ENCODE measurements at regions not wholly inside any gene's neighbourhood (a gene's known extent, or its start where the extent isn't known, plus 50 kb on each side); places are given as distances from the start of the nearest gene placed in this dataset.

GRCh38 chr12:89237763-89238162 lies 114.5 kb downstream of the DUSP6 start:
- H3K27me3 ChIP-seq (ENCODE audit: insufficient read depth, low read length), result no peaks in the 10 kb centered on the region
- intact Hi-C loops (cut with micrococcal nuclease), result no loop called here
- Mint-ChIP-seq H3K27ac (no peak overlapping the region), H3K27me3 (no peaks in the 10 kb centered on the region), H3K9me3 (peaks cover 0 to 6% (median 0%) of the 10 kb centered on the region in 8 donors), H3K36me3 (no peaks in the 10 kb centered on the region), H3K4me3 (peak overlapping the region in 2 of 8 donors; percentile 14 to 63), H3K4me1 (peaks cover 46 to 63% (median 60%) of the 10 kb centered on the region in 4 donors)
- CTCF ChIA-PET (ENCODE audit: partially characterized antibody), result interaction anchor here (0.7 to 1.1 kb wide), 2 partner anchors 9 kb away, joined by 3 read pairs; no protein-coding TSS in a partner anchor
- H3K36me3 ChIP-seq (ENCODE audit: insufficient read depth, low read length), result no peaks in the 10 kb centered on the region
- no peaks in the 10 kb centered on the region for H3K9me3 ChIP-seq (ENCODE audit: control insufficient read depth in 1 of 2, low read length in 2 of 2)
- DNase-seq, result no peak
- H3K4me3 ChIP-seq (ENCODE audit: low read length in 2 of 2), result no peak overlapping the region
- POLR2A ChIA-PET (ENCODE audit: partially characterized antibody), result interaction anchor here (0.7 kb wide), 1 partner anchor 10 kb away, joined by 3 read pairs; no protein-coding TSS in a partner anchor
- H3K4me1 ChIP-seq (ENCODE audit: insufficient read depth, low read length), result peaks cover 52% of the 10 kb centered on the region
- H3K27ac ChIP-seq (ENCODE audit: low read depth, low read length), result no peak overlapping the region

- peaks cover 0 to 6% (median 0%) of the 10 kb centered on the region in 8 donors for H3K9me3 Mint-ChIP-seq
- H3K27ac Mint-ChIP-seq, result no peak overlapping the region
Observed at GRCh38 chr12:89236748-89237383, 115.4 kb downstream of the DUSP6 start.

GRCh38 chr12:89236237-89236636 lies 116.1 kb downstream of the DUSP6 start:
- peaks cover 0 to 6% (median 0%) of the 10 kb centered on the region in 8 donors for H3K9me3 Mint-ChIP-seq
- H3K36me3 Mint-ChIP-seq, result no peaks in the 10 kb centered on the region

More at GRCh38 chr12:89236748-89237383, 115.4 kb downstream of the DUSP6 start:
- no peak overlapping the region for H3K4me3 ChIP-seq (ENCODE audit: low read length in 2 of 2)
- Mint-ChIP-seq H3K36me3 (no peaks in the 10 kb centered on the region), H3K4me3 (peak overlapping the region in 4 of 8 donors; percentile 28 to 88 (median 40)), H3K27me3 (no peaks in the 10 kb centered on the region), H3K4me1 (peaks cover 49 to 70% (median 66%) of the 10 kb centered on the region in 4 donors)
- no peak for DNase-seq
- CTCF ChIA-PET (ENCODE audit: partially characterized antibody), result interaction anchor here (1.6 kb wide), 1 partner anchor 8 kb away, joined by 6 read pairs; no protein-coding TSS in a partner anchor
- no peaks in the 10 kb centered on the region for H3K9me3 ChIP-seq (ENCODE audit: control insufficient read depth in 1 of 2, low read length in 2 of 2)
- peaks cover 61% of the 10 kb centered on the region for H3K4me1 ChIP-seq (ENCODE audit: insufficient read depth, low read length)
- H3K27me3 ChIP-seq (ENCODE audit: insufficient read depth, low read length), result no peaks in the 10 kb centered on the region
- intact Hi-C loops (cut with micrococcal nuclease), result no loop called here
- H3K36me3 ChIP-seq (ENCODE audit: insufficient read depth, low read length), result no peaks in the 10 kb centered on the region
- POLR2A ChIA-PET (ENCODE audit: partially characterized antibody), result interaction anchor here (1.0 to 2.0 kb wide), 2 partner anchors 7 to 115 kb away, joined by 5 to 12 read pairs; partner anchors contain the start of gene DUSP6
- no peak overlapping the region for H3K27ac ChIP-seq (ENCODE audit: low read depth, low read length)

GRCh38 chr12:89235189-89235993 lies 116.9 kb downstream of the DUSP6 start:
- Histone ChIP-seq H3K4me1 (ENCODE audit: insufficient read depth, low read length) (peaks cover 73% of the 10 kb centered on the region), H3K27me3 (ENCODE audit: insufficient read depth, low read length) (no peaks in the 10 kb centered on the region), H3K36me3 (ENCODE audit: insufficient read depth, low read length) (no peaks in the 10 kb centered on the region), H3K27ac (ENCODE audit: low read depth, low read length) (no peak overlapping the region), H3K4me3 (ENCODE audit: low read length in 2 of 2) (peak overlapping the region in 1 of 2 donors; percentile 7), H3K9me3 (ENCODE audit: control insufficient read depth in 1 of 2, low read length in 2 of 2) (no peaks in the 10 kb centered on the region)
- Mint-ChIP-seq H3K9me3 (peaks cover 0 to 5% (median 0%) of the 10 kb centered on the region in 8 donors), H3K4me3 (peak overlapping the region; percentile 65 to 92 (median 84)), H3K27me3 (no peaks in the 10 kb centered on the region), H3K4me1 (peaks cover 54 to 82% (median 76%) of the 10 kb centered on the region in 4 donors), H3K27ac (peak overlapping the region; percentile 10 to 90 (median 72)), H3K36me3 (no peaks in the 10 kb centered on the region)
- intact Hi-C loops (cut with micrococcal nuclease), result no loop called here
- CTCF ChIA-PET (ENCODE audit: partially characterized antibody), result interaction anchor here (0.6 to 1.6 kb wide), 2 partner anchors 9 to 321 kb away, joined by 4 to 6 read pairs; no protein-coding TSS in a partner anchor
- peak in 4 of 5 donors; percentile 6 to 27 (median 20) for DNase-seq
- POLR2A ChIA-PET (ENCODE audit: partially characterized antibody), result interaction anchor here (0.8 to 2.0 kb wide), 3 partner anchors 9 to 117 kb away, joined by 4 to 12 read pairs (median 5); partner anchors contain the start of gene DUSP6

More at GRCh38 chr12:89236237-89236636, 116.1 kb downstream of the DUSP6 start:
- intact Hi-C loops (cut with micrococcal nuclease), result no loop called here
- H3K27me3 ChIP-seq (ENCODE audit: insufficient read depth, low read length), result no peaks in the 10 kb centered on the region
- Mint-ChIP-seq H3K4me1 (peaks cover 54 to 76% (median 73%) of the 10 kb centered on the region in 4 donors), H3K27me3 (no peaks in the 10 kb centered on the region), H3K27ac (no peak overlapping the region), H3K4me3 (peak overlapping the region in 3 of 8 donors; percentile 86 to 92 (median 88))
- H3K4me1 ChIP-seq (ENCODE audit: insufficient read depth, low read length), result peaks cover 67% of the 10 kb centered on the region
- ChIA-PET POLR2A (ENCODE audit: partially characterized antibody) (interaction anchor here (0.8 to 2.0 kb wide), 3 partner anchors 8 to 116 kb away, joined by 4 to 12 read pairs (median 5); partner anchors contain the start of gene DUSP6), CTCF (ENCODE audit: partially characterized antibody) (interaction anchor here (1.6 kb wide), 1 partner anchor 8 kb away, joined by 6 read pairs; no protein-coding TSS in a partner anchor)
- no peak for DNase-seq
- H3K4me3 ChIP-seq (ENCODE audit: low read length in 2 of 2), result peak overlapping the region in 1 of 2 donors; percentile 7
- H3K27ac ChIP-seq (ENCODE audit: low read depth, low read length), result no peak overlapping the region
- H3K36me3 ChIP-seq (ENCODE audit: insufficient read depth, low read length), result no peaks in the 10 kb centered on the region
- H3K9me3 ChIP-seq (ENCODE audit: control insufficient read depth in 1 of 2, low read length in 2 of 2), result no peaks in the 10 kb centered on the region

GRCh38 chr12:89234324-89235114 lies 117.8 kb downstream of the DUSP6 start:
- intact Hi-C loops (cut with micrococcal nuclease), result no loop called here
- Mint-ChIP-seq H3K9me3 (peaks cover 0 to 5% (median 0%) of the 10 kb centered on the region in 8 donors), H3K4me3 (peak overlapping the region in 5 of 8 donors; percentile 74 to 92 (median 86)), H3K27me3 (no peaks in the 10 kb centered on the region), H3K4me1 (peaks cover 50 to 80% (median 72%) of the 10 kb centered on the region in 4 donors), H3K27ac (peak overlapping the region in 1 of 7 donors; percentile 10), H3K36me3 (no peaks in the 10 kb centered on the region)
- no peak for DNase-seq
- Histone ChIP-seq H3K4me3 (ENCODE audit: low read length in 2 of 2) (no peak overlapping the region), H3K36me3 (ENCODE audit: insufficient read depth, low read length) (no peaks in the 10 kb centered on the region), H3K9me3 (ENCODE audit: control insufficient read depth in 1 of 2, low read length in 2 of 2) (no peaks in the 10 kb centered on the region), H3K27ac (ENCODE audit: low read depth, low read length) (no peak overlapping the region), H3K27me3 (ENCODE audit: insufficient read depth, low read length) (no peaks in the 10 kb centered on the region), H3K4me1 (ENCODE audit: insufficient read depth, low read length) (peaks cover 73% of the 10 kb centered on the region)
- POLR2A ChIA-PET (ENCODE audit: partially characterized antibody), result interaction anchor here (2.0 kb wide), 1 partner anchor 10 kb away, joined by 12 read pairs; no protein-coding TSS in a partner anchor
- CTCF ChIA-PET (ENCODE audit: partially characterized antibody), result interaction anchor here (0.9 kb wide), 1 partner anchor 11 kb away, joined by 3 read pairs; no protein-coding TSS in a partner anchor

- intact Hi-C loops (cut with micrococcal nuclease), result no loop called here
- Mint-ChIP-seq H3K4me1 (peaks cover 34 to 54% (median 53%) of the 10 kb centered on the region in 4 donors), H3K36me3 (no peaks in the 10 kb centered on the region), H3K4me3 (peak overlapping the region in 1 of 8 donors; percentile 9), H3K27me3 (no peaks in the 10 kb centered on the region), H3K9me3 (no peaks in the 10 kb centered on the region), H3K27ac (no peak overlapping the region)
- Histone ChIP-seq H3K4me3 (ENCODE audit: low read length in 2 of 2) (no peak overlapping the region), H3K4me1 (ENCODE audit: insufficient read depth, low read length) (peaks cover 51% of the 10 kb centered on the region), H3K36me3 (ENCODE audit: insufficient read depth, low read length) (no peaks in the 10 kb centered on the region), H3K9me3 (ENCODE audit: control insufficient read depth in 1 of 2, low read length in 2 of 2) (no peaks in the 10 kb centered on the region), H3K27me3 (ENCODE audit: insufficient read depth, low read length) (no peaks in the 10 kb centered on the region), H3K27ac (ENCODE audit: low read depth, low read length) (no peak overlapping the region)
- ChIA-PET CTCF (ENCODE audit: partially characterized antibody) (interaction anchor here (1.5 kb wide), 1 partner anchor 13 kb away, joined by 4 read pairs; no protein-coding TSS in a partner anchor), POLR2A (ENCODE audit: partially characterized antibody) (interaction anchor here (0.9 kb wide), 1 partner anchor 12 kb away, joined by 3 read pairs; no protein-coding TSS in a partner anchor)
- DNase-seq, result no peak
Observed at GRCh38 chr12:89231686-89232085, 120.6 kb downstream of the DUSP6 start.

All from CD4-positive, alpha-beta memory T cell (primary cell).